ENCODE measurements at regions not wholly inside any gene's neighbourhood (a gene's known extent, or its start where the extent isn't known, plus 50 kb on each side); places are given as distances from the start of the nearest gene placed in this dataset.
A peak's percentile ranks its signal among the peaks of the same experiment; 100 is the strongest.

GRCh38 chr3:61311044-61311443 is 59.8 kb upstream of the FHIT start:
- DNase-seq = no peak

GRCh38 chr3:61315871-61316270 is 64.6 kb upstream of the FHIT start:
- no peak for DNase-seq

- DNase-seq = no peak
Observed at GRCh38 chr3:61323094-61323493, 71.8 kb upstream of the FHIT start.

- DNase-seq = peak; percentile 36
Observed at GRCh38 chr3:61331929-61332552, 80.8 kb upstream of the FHIT start.

- peak; percentile 66 for DNase-seq
Observed at GRCh38 chr3:61333192-61333961, 82.1 kb upstream of the FHIT start.

- no peak for DNase-seq
Observed at GRCh38 chr3:61334783-61335182, 83.5 kb upstream of the FHIT start.

GRCh38 chr3:61340931-61341461 is 89.7 kb upstream of the FHIT start:
- DNase-seq = no peak

- DNase-seq = no peak
Observed at GRCh38 chr3:61343543-61343942, 92.3 kb upstream of the FHIT start.

GRCh38 chr3:61345020-61345419 is 93.8 kb upstream of the FHIT start:
- DNase-seq = no peak

- DNase-seq = no peak
Observed at GRCh38 chr3:61347981-61348380, 96.7 kb upstream of the FHIT start.

- no peak for DNase-seq
Observed at GRCh38 chr3:61349717-61350116, 98.5 kb upstream of the FHIT start.

GRCh38 chr3:61350782-61351309 is 99.6 kb upstream of the FHIT start:
- no peak for DNase-seq

GRCh38 chr3:61352306-61352705 is 101.1 kb upstream of the FHIT start:
- no peak for DNase-seq

- no peak for DNase-seq
Observed at GRCh38 chr3:61353382-61353781, 102.1 kb upstream of the FHIT start.

- DNase-seq = no peak
Observed at GRCh38 chr3:61354604-61355003, 103.4 kb upstream of the FHIT start.

GRCh38 chr3:61356685-61357084 is 105.4 kb upstream of the FHIT start:
- DNase-seq = no peak

- no peak for DNase-seq
Observed at GRCh38 chr3:61357902-61358301, 106.7 kb upstream of the FHIT start.

GRCh38 chr3:61358364-61358763 is 107.1 kb upstream of the FHIT start:
- DNase-seq = no peak

- no peak for DNase-seq
Observed at GRCh38 chr3:61360297-61360965, 109.2 kb upstream of the FHIT start.

- DNase-seq = no peak
Observed at GRCh38 chr3:61369678-61370077, 118.4 kb upstream of the FHIT start.

GRCh38 chr3:61371123-61371522 is 119.9 kb upstream of the FHIT start:
- no peak for DNase-seq

GRCh38 chr3:61372723-61373122 is 121.5 kb upstream of the FHIT start:
- no peak for DNase-seq

- DNase-seq = no peak
Observed at GRCh38 chr3:61378311-61378710, 127.1 kb upstream of the FHIT start.

All from fibroblast of skin of right quadriceps (primary cell).